Stimulated activated CD4-positive, alpha-beta T cell treated with anti-CD3 and anti-CD28 coated beads, Interleukin-4, amount 100 ng/mL, for 1 hour (primary cell): ENCODE measurements at regions not wholly inside any gene's neighbourhood (a gene's known extent, or its start where the extent isn't known, plus 50 kb on each side); places are given as distances from the start of the nearest gene placed in this dataset.
A peak's percentile ranks its signal among the peaks of the same experiment; 100 is the strongest.
"Not testable (repeated sequence)": the region's sequence is repeated elsewhere in the genome, so short reads cannot be mapped to it uniquely, and the experiment has no call there.

Experiments used
- DNase-seq: peaks from one replicate; pipeline ENCODE4 v3.0.0-alpha.2; 2020

DNA sequence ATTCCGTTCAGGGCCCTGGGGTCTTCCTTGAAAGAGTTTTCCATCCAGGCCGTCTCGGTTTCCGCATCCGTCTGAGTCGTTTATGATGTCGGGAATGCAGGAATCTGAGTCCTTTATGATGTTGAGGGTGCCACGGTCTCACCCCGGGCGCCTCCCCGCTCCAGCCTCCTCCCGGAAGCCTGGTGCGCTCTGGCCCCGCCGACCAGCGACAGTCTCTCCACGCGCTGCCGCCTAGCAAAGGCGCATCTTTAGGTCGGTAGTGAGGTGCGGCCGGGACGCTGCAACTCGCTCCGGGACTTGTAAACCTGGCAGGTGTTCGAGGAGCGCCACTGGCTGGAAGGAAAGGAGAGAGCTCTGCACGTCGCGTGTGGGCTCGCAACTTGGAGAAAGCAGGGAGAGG, 132.6 kb downstream of the FAM72C start:
- DNase-seq: not testable (repeated sequence)

GRCh38 chr1:143838598-143838929, 133.2 kb downstream of the FAM72C start:
- not testable (repeated sequence) for DNase-seq

DNA sequence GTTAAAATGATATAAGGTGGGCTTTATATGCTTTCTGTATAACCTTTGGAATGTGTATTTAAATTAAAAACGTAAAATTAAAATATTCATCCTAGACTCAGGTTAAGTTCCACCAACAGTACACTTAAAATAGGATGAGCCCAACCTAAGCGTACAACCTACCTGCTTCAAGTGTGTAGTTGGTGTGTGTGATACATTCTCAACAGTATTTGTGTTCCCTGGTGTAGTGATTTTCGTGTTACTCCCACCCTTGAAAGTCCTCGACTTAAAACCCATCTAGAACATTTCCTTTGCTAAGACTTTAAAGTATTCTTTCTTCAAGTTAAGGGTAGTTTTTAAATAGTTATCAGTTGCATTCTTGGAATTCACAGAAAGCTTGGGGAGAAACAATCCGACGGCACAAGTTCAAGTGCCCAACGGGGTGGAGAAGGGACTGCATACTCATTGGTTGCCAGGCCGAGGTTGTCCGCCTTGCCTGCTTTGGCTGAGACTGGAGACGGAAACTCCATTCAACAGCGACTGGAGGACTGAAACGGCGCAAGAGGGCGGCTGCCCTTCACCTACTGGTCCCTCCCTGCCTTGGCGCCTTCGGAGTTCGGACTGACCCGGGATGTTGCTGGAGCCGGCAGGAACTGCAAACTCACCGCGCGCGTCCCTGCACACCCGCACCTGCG, 133.7 kb downstream of the FAM72C start:
- DNase-seq: not testable (repeated sequence)

- DNase-seq: not testable (repeated sequence)
Observed at GRCh38 chr1:143833376-143833775, 138.4 kb downstream of the FAM72C start.

GRCh38 chr1:143832379-143832716, 139.4 kb downstream of the FAM72C start:
- not testable (repeated sequence) for DNase-seq

DNA sequence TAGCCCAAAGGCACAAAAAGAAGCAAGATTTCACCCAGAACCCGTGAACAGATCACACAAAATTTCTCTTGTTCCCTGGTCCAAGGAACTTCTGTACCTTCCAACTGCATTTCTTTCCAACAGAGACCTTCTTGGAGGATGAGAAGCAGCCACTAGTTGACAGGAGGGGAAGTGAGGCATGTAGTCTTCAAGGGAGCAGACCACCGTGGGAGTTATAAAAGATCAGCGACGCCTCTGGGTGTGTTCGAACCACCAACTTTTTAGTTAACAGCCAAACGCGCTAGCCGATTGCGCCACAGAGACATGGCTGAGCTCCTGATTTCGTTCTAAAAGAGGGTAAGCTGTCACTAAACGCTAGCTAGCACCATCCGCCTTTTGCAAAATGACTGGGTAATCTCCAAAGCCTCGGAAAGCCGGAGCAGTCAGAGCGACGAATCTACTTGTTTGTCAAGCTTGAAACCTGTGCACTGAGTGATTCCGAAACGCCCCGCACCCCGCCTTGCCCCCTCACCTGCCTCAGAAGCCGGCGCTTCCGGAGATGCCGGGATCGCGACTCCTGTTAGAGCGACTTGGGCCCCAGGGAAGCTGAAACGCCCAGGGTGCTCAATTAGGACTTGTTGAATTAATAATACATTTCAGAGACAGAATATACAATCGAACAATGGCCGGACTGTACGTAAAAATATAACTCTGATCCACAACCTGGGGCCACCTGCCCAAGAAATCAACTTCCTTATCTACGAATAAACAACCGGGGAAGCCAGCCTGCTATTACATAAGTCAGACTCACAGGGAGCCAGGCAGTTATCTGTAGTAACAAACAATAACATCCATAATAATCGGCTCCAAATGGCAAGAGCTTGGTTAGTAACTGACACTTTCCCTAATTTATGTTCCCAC, 140.1 kb downstream of the FAM72C start:
- not testable (repeated sequence) for DNase-seq

- DNase-seq: not testable (repeated sequence)
Observed at GRCh38 chr1:143826162-143826561, 145.6 kb downstream of the FAM72C start.

DNA sequence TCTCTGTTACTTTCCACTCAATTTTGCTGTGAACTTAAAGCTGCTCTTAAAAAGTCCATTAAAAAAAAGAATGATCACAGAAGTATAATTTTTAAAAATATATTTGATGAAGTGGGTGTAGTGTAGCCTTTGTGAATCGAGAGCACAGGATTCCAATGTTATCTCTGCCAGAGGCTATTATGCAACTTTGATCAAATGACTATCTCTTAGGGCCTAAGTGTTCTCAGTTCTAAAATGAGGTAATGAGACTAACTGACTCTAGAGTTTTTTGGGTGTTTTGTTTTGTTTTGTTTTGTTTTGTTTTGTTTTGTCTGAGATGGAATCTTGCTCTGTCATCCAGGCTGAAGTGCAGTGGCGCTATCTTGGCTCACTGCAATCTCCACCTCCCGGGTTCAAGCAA, 147.5 kb downstream of the FAM72C start:
- DNase-seq: not testable (repeated sequence)

GRCh38 chr1:143820058-143820457, 151.7 kb downstream of the FAM72C start:
- not testable (repeated sequence) for DNase-seq

GRCh38 chr1:143816369-143816768, 155.4 kb downstream of the FAM72C start:
- DNase-seq: not testable (repeated sequence)

DNA sequence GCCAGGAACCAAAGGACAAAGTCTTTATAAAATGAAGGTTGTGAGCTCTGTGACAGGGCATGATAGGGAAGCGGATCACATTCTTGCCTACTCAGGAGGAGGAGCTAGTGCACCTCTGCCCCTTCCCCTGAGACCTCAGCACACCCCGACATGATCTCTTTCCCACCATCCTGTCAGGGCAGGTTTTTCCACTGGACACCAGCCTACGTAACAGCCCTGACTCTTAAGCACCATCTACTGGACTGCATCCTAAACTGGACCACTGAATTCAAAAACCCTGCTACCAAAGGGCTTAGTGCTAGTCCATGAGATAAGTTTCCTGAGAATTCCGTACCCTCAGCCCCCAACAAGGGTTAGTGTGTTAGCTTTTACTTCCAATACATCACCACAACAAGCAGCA, 166.4 kb downstream of the FAM72C start:
- DNase-seq: not testable (repeated sequence)

GRCh38 chr1:143804707-143805356, 167.0 kb downstream of the FAM72C start:
- not testable (repeated sequence) for DNase-seq

GRCh38 chr1:143803927-143804411, 167.8 kb downstream of the FAM72C start:
- peak; percentile 22 for DNase-seq

GRCh38 chr1:143803095-143803494, 168.7 kb downstream of the FAM72C start:
- DNase-seq: not testable (repeated sequence)

GRCh38 chr1:143799568-143800187, 172.1 kb downstream of the FAM72C start:
- DNase-seq: not testable (repeated sequence)

GRCh38 chr1:143796369-143796768, 175.4 kb downstream of the FAM72C start:
- DNase-seq: not testable (repeated sequence)

GRCh38 chr1:143792047-143792937, 179.5 kb downstream of the FAM72C start:
- DNase-seq: not testable (repeated sequence)

DNA sequence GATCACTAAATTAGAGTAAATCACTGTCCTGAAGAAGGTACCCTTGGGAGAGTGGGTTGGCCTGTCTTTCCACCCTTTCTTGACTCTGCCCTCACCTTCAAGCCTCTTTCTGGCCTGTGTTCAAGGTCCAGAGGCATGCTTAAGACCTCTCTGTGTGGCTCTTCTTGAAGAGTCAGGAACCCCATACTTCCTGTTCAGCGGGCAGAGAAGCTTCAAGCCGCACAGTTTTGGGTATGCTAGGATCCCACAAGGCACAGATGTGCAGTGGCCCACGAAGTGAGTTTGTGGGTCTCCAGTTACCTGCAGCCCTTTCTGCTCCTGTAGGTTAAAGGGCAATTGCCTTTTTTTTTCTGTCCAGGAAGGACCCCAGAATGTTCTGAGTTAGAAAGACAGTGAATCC, 185.4 kb downstream of the FAM72C start:
- not testable (repeated sequence) for DNase-seq

- not testable (repeated sequence) for DNase-seq
Observed at GRCh38 chr1:143785883-143786282, 185.9 kb downstream of the FAM72C start.

GRCh38 chr1:143784239-143784882, 187.4 kb downstream of the FAM72C start:
- DNase-seq: not testable (repeated sequence)

DNA sequence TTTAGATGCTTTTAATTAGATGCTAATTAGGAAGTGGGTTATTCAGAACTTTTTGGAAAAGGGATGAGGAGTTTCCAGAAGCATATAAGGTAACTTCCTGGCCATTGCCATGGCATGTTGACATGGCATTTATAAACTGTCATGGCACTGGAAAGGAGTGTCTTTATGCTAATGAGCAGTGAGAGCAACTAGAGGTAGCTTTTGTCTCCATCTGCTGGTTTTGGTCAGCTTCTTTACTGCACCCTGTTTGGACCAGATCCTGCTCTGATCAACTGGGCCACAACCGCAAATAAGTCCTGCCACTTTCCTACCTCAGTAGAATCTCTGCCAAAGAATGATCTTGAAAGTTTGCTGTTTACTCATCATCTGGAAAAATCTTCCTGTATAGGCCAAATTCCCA, 193.6 kb downstream of the FAM72C start:
- not testable (repeated sequence) for DNase-seq
